Neural cell (in vitro differentiated cells): ENCODE measurements at regions not wholly inside any gene's neighbourhood (a gene's known extent, or its start where the extent isn't known, plus 50 kb on each side); places are given as distances from the start of the nearest gene placed in this dataset.
A peak's percentile ranks its signal among the peaks of the same experiment; 100 is the strongest.

Source experiments
- H2AFZ ChIP-seq: fragments of 200-600, 300-800 bp; sonication (generic), shearing (Covaris generic); 2 replicates; pipeline ENCODE4 v1.6.0; 2014; ENCODE audit warnings: low read depth, mild to moderate bottlenecking, antibody characterized with exemption, low read length, moderate library complexity
- H3F3A ChIP-seq: fragments of 200-600 bp; shearing (Covaris generic); 2 replicates; pipeline ENCODE4 v1.6.1; 2016; ENCODE audit warnings: mild to moderate bottlenecking, moderate library complexity, mixed read lengths, antibody characterized with exemption, low read length; ENCODE audit not compliant: insufficient read depth, poor library complexity, severe bottlenecking
- H3K27ac ChIP-seq: fragments of 200-600, 300-800 bp; sonication (generic), shearing (Covaris generic); 2 replicates; pipeline ENCODE4 v1.5.1; 2014; ENCODE audit warnings: mild to moderate bottlenecking, low read length, moderate library complexity
- H3K27me3 ChIP-seq: fragments of 300-800, 200-600 bp; sonication (generic), shearing (Covaris generic); 2 replicates; pipeline ENCODE4 v1.6.0; 2014; ENCODE audit warnings: mild to moderate bottlenecking, low read depth, low read length, moderate library complexity; ENCODE audit not compliant: insufficient read depth
- H3K36me3 ChIP-seq: fragments of 300-800, 200-600 bp; sonication (generic), shearing (Covaris generic); 2 replicates; pipeline ENCODE4 v1.5.1; 2014; ENCODE audit warnings: mild to moderate bottlenecking, antibody characterized with exemption, low read length, moderate library complexity; ENCODE audit not compliant: insufficient read depth
- H3K4me2 ChIP-seq: fragments of 300-800, 200-600 bp; sonication (generic), shearing (Covaris generic); 2 replicates; pipeline ENCODE4 v1.6.0; 2014; ENCODE audit warnings: mild to moderate bottlenecking, low read length
- H3K4me3 ChIP-seq: fragments of 300-800, 200-600 bp; sonication (generic), shearing (Covaris generic); 2 replicates; pipeline ENCODE4 v1.5.1; 2014; ENCODE audit warnings: mild to moderate bottlenecking, low read length, moderate library complexity
- H3K79me2 ChIP-seq: fragments of 200-600 bp; shearing (Covaris generic); replicated peaks from 2 replicates; pipeline ENCODE4 v1.6.0; 2014; ENCODE audit warnings: mild to moderate bottlenecking, low read length, moderate library complexity; ENCODE audit not compliant: insufficient read depth
- H3K9ac ChIP-seq: fragments of 300-800, 200-600 bp; sonication (generic), shearing (Covaris generic); 2 replicates; pipeline ENCODE4 v1.6.1; 2016; ENCODE audit warnings: mild to moderate bottlenecking, low read length, mixed read lengths
- H3K9me2 ChIP-seq: fragments of 200-600 bp; shearing (Covaris generic); 2 replicates; pipeline ENCODE4 v1.6.1; 2016; ENCODE audit warnings: mild to moderate bottlenecking, low read length, mixed read lengths; ENCODE audit not compliant: insufficient read depth
- H3K9me3 ChIP-seq: fragments of 200-600, 300-800 bp; sonication (generic), shearing (Covaris generic); 2 replicates; pipeline ENCODE4 v1.6.1; 2016; ENCODE audit warnings: mild to moderate bottlenecking, mixed run types, low read length, moderate library complexity, mixed read lengths
- H4K20me1 ChIP-seq: fragments of 200-600 bp; shearing (Covaris generic); 2 replicates; pipeline ENCODE4 v1.6.1; 2016; ENCODE audit warnings: mild to moderate bottlenecking, mixed run types; ENCODE audit not compliant: insufficient read depth
- CTCF ChIP-seq: fragments of 450-650 bp; IDR thresholded peaks from 2 replicates; pipeline ENCODE4 v1.5.1; 2014; ENCODE audit warnings: antibody characterized with exemption, mild to moderate bottlenecking, moderate library complexity; ENCODE audit not compliant: poor library complexity, severe bottlenecking
- EZH2 ChIP-seq: fragments of 200-600, 300-800 bp; shearing (Covaris generic), sonication (generic); IDR thresholded peaks from 2 replicates; pipeline ENCODE4 v1.6.1; 2014; ENCODE audit warnings: antibody characterized with exemption, low read length, borderline replicate concordance, mild to moderate bottlenecking; ENCODE audit not compliant: insufficient read depth, poor library complexity, severe bottlenecking
- MXI1 ChIP-seq: fragments of 450-650 bp; conservative IDR thresholded peaks from 2 replicates; pipeline ENCODE4 v1.6.1; 2014; ENCODE audit warnings: antibody characterized with exemption, mild to moderate bottlenecking; ENCODE audit not compliant: poor library complexity, severe bottlenecking
- POLR2AphosphoS5 ChIP-seq: IDR thresholded peaks from 2 replicates; pipeline ENCODE4 v1.6.1; 2012
- REST ChIP-seq: IDR thresholded peaks from 2 replicates; pipeline ENCODE4 v1.6.1; 2012; ENCODE audit warnings: borderline replicate concordance
- SMC3 ChIP-seq: fragments of 450-650 bp; conservative IDR thresholded peaks from 2 replicates; pipeline ENCODE4 v1.6.1; 2014; ENCODE audit warnings: antibody characterized with exemption, mild to moderate bottlenecking, moderate library complexity; ENCODE audit not compliant: poor library complexity
- TAF1 ChIP-seq: IDR thresholded peaks from 2 replicates; pipeline ENCODE4 v1.6.1; 2012; ENCODE audit warnings: low read depth

- H3K36me3 ChIP-seq = no peaks in the 10 kb centered on the region
- no peak overlapping the region for H3K4me2 ChIP-seq
- no peak overlapping the region for H3K4me3 ChIP-seq
- no peak overlapping the region for H3K9ac ChIP-seq
- no peaks in the 10 kb centered on the region for H3K9me2 ChIP-seq
- H3K79me2 ChIP-seq = no peaks in the 10 kb centered on the region
- TF ChIP-seq POLR2AphosphoS5 = no peak
- TF ChIP-seq EZH2 = no peak
- no peak for TF ChIP-seq TAF1
- TF ChIP-seq SMC3 = no peak
- no peak for TF ChIP-seq CTCF
- no peaks in the 10 kb centered on the region for H4K20me1 ChIP-seq
- H3K27me3 ChIP-seq = no peaks in the 10 kb centered on the region
- H3F3A ChIP-seq = no peaks in the 10 kb centered on the region
- no peaks in the 10 kb centered on the region for H3K9me3 ChIP-seq
- no peak overlapping the region for H2AFZ ChIP-seq
- peak overlapping the region; percentile 12 for H3K27ac ChIP-seq
Observed at GRCh38 chr12:58529114-58529665, 391.1 kb downstream of the LRIG3 start.

GRCh38 chr12:58529897-58530741, 390.2 kb downstream of the LRIG3 start:
- Histone ChIP-seq H3K4me2 (no peak overlapping the region), H3K9ac (no peak overlapping the region), H3K4me3 (peak overlapping the region; percentile 23), H2AFZ (no peak overlapping the region), H3F3A (no peaks in the 10 kb centered on the region), H4K20me1 (no peaks in the 10 kb centered on the region), H3K27me3 (no peaks in the 10 kb centered on the region), H3K36me3 (no peaks in the 10 kb centered on the region), H3K79me2 (no peaks in the 10 kb centered on the region), H3K9me2 (no peaks in the 10 kb centered on the region), H3K27ac (peak overlapping the region; percentile 12), H3K9me3 (no peaks in the 10 kb centered on the region)
- TF ChIP-seq CTCF (no peak), MXI1 (no peak)

- Histone ChIP-seq H3K79me2 (no peaks in the 10 kb centered on the region), H3K27me3 (no peaks in the 10 kb centered on the region), H3K9me3 (no peaks in the 10 kb centered on the region), H3K9ac (no peak overlapping the region), H2AFZ (no peak overlapping the region), H4K20me1 (no peaks in the 10 kb centered on the region), H3K4me3 (no peak overlapping the region), H3K9me2 (no peaks in the 10 kb centered on the region), H3K36me3 (no peaks in the 10 kb centered on the region), H3K27ac (peak overlapping the region; percentile 12), H3K4me2 (no peak overlapping the region), H3F3A (no peaks in the 10 kb centered on the region)
- TF ChIP-seq CTCF (no peak), EZH2 (no peak), SMC3 (no peak), REST (no peak), TAF1 (no peak), MXI1 (no peak)
Observed at GRCh38 chr12:58530742-58531062, 389.6 kb downstream of the LRIG3 start.
